ENCODE measurements at regions not wholly inside any gene's neighbourhood (a gene's known extent, or its start where the extent isn't known, plus 50 kb on each side); places are given as distances from the start of the nearest gene placed in this dataset.

DNA sequence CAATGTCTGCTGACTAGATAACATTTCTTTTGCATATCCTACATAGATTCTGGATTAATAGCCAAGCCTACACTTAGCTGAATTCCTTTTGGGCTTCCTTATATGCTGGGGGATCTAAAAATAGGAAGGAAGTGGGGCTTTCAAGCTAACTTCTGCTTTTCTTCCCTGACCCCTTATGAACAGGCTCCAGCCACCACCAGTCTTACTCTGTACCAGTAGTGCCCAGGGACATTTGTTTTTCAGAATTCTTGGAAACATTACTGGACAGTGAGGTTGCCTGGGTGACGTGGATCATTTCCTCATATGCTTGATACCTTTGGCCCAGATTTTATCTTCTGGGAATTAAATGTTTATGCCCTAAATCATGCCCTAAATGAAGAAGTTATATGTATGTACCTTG lies 55.9 kb upstream of the SRRM4 start:
- TF ChIP-seq TAF1 (IDR thresholded peaks at IDR 0.05; ENCODE audit: borderline replicate concordance, insufficient read depth, low read length): no peak
- TF ChIP-seq, protein P1, sequence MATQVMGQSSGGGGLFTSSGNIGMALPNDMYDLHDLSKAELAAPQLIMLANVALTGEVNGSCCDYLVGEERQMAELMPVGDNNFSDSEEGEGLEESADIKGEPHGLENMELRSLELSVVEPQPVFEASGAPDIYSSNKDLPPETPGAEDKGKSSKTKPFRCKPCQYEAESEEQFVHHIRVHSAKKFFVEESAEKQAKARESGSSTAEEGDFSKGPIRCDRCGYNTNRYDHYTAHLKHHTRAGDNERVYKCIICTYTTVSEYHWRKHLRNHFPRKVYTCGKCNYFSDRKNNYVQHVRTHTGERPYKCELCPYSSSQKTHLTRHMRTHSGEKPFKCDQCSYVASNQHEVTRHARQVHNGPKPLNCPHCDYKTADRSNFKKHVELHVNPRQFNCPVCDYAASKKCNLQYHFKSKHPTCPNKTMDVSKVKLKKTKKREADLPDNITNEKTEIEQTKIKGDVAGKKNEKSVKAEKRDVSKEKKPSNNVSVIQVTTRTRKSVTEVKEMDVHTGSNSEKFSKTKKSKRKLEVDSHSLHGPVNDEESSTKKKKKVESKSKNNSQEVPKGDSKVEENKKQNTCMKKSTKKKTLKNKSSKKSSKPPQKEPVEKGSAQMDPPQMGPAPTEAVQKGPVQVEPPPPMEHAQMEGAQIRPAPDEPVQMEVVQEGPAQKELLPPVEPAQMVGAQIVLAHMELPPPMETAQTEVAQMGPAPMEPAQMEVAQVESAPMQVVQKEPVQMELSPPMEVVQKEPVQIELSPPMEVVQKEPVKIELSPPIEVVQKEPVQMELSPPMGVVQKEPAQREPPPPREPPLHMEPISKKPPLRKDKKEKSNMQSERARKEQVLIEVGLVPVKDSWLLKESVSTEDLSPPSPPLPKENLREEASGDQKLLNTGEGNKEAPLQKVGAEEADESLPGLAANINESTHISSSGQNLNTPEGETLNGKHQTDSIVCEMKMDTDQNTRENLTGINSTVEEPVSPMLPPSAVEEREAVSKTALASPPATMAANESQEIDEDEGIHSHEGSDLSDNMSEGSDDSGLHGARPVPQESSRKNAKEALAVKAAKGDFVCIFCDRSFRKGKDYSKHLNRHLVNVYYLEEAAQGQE (IDR thresholded peaks at IDR 0.05; ENCODE audit: insufficient read depth in 1 of 2, low read depth in 2 of 2, low read length in 2 of 2): no peak
- TF ChIP-seq POLR2AphosphoS5 (IDR thresholded peaks at IDR 0.05; ENCODE audit: low read depth, low read length): no peak
- TF ChIP-seq SIN3A (IDR thresholded peaks at IDR 0.05; ENCODE audit: borderline replicate concordance, insufficient read depth, low read length): no peak
- TF ChIP-seq FOXP2 (optimal IDR thresholded peaks at IDR 0.05; ENCODE audit: borderline replicate concordance, extremely low read depth, extremely low read length, insufficient read depth): no peak

DNA sequence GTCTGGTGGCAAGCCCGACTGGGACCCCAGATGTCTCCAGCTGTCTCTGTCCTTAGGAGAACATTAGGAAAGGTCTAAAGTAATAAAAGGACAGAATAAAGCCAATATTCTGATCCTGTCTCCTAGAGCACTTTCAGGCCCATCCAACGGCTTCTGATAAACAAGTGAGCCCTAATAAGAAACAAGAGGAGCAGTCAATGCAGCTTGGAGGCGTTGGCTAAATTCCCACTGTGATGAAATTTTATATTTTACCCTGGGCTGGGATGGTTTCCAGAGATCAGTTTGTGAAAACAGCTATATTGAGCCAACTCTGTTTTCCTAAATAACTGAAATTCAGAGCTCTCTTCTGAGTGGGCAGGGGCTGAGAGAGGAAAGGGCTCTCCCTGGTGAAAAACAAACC lies 55.5 kb upstream of the SRRM4 start:
- TF ChIP-seq SIN3A (IDR thresholded peaks at IDR 0.05; ENCODE audit: borderline replicate concordance, insufficient read depth, low read length): no peak
- no peak for TF ChIP-seq FOXP2 (optimal IDR thresholded peaks at IDR 0.05; ENCODE audit: borderline replicate concordance, extremely low read depth, extremely low read length, insufficient read depth)
